ENCODE measurements at regions not wholly inside any gene's neighbourhood (a gene's known extent, or its start where the extent isn't known, plus 50 kb on each side); places are given as distances from the start of the nearest gene placed in this dataset.
A peak's percentile ranks its signal among the peaks of the same experiment; 100 is the strongest.

GRCh38 chr3:147613725-147614124 is 204.6 kb downstream of the ZIC1 start:
- ChIA-PET SMC1A (ENCODE audit: uncharacterized antibody, unreplicated experiment) (interaction anchor here (1.4 kb wide), 1 partner anchor 40 kb away, joined by 3 read pairs; no protein-coding TSS in a partner anchor), CTCF (interaction anchor here (1.5 kb wide), 1 partner anchor 493 kb away, joined by 3 read pairs; no protein-coding TSS in a partner anchor), RAD21 (ENCODE audit: unreplicated experiment) (no interaction called here), POLR2A (no interaction called here)
- no peaks in the 10 kb centered on the region for H3K36me3 ChIP-seq (ENCODE audit: control insufficient read depth in 2 of 2, insufficient read depth in 2 of 2, low read length in 1 of 2)
- DNase-seq (ENCODE audit: low read depth, low spot score), result no peak
- H3K27ac ChIP-seq (ENCODE audit: control insufficient read depth, insufficient read depth), result no peak overlapping the region
- H2AFZ ChIP-seq (ENCODE audit: control insufficient read depth, low read depth, low read length), result peak overlapping the region; percentile 44
- no peaks in the 10 kb centered on the region for H3K27me3 ChIP-seq (replicated peaks in 1 of 2; ENCODE audit: control insufficient read depth in 2 of 2, insufficient read depth in 2 of 2, low read length in 1 of 2)
- peak overlapping the region; percentile 74 for H3K4me2 ChIP-seq (ENCODE audit: control insufficient read depth, insufficient read depth)
- TF ChIP-seq WRNIP1 (IDR thresholded peaks at IDR 0.05; ENCODE audit: borderline replicate concordance, low read depth, low read length) (no peak), BCL11A (IDR thresholded peaks at IDR 0.05; ENCODE audit: low read depth, low read length) (no peak)
- TF ChIP-seq, protein P1, sequence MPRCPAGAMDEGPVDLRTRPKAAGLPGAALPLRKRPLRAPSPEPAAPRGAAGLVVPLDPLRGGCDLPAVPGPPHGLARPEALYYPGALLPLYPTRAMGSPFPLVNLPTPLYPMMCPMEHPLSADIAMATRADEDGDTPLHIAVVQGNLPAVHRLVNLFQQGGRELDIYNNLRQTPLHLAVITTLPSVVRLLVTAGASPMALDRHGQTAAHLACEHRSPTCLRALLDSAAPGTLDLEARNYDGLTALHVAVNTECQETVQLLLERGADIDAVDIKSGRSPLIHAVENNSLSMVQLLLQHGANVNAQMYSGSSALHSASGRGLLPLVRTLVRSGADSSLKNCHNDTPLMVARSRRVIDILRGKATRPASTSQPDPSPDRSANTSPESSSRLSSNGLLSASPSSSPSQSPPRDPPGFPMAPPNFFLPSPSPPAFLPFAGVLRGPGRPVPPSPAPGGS (IDR thresholded peaks at IDR 0.05; ENCODE audit: borderline replicate concordance, insufficient read depth, low read depth, low read length, poor library complexity, severe bottlenecking), result no peak
- BruUV-seq (replicated peaks), result no TSS peak
- no peaks in the 10 kb centered on the region for H4K20me1 ChIP-seq (ENCODE audit: control insufficient read depth, insufficient read depth)
- no peaks in the 10 kb centered on the region for H3K4me1 ChIP-seq (ENCODE audit: control insufficient read depth, insufficient read depth, low read length)
- no peak overlapping the region for H3K9ac ChIP-seq (ENCODE audit: control insufficient read depth, insufficient read depth, low read length)
- ATAC-seq, result peak; percentile 83
- H3K9me3 ChIP-seq (replicated peaks; ENCODE audit: control insufficient read depth, insufficient read depth, low read length), result no peaks in the 10 kb centered on the region
- H3K4me3 ChIP-seq, result no peak overlapping the region
- 3% methylated on average over 3 of the region's 3 CpGs for WGBS (ENCODE audit: insufficient coverage, insufficient replicate concordance, low lambda C conversion rate, missing lambda C conversion rate)
- no peak for FAIRE-seq
- intact Hi-C loops (cut with micrococcal nuclease; ENCODE audit: unreplicated experiment), result loop anchor here (10.0 kb wide), 2 partner anchors 229 to 461 kb away; no protein-coding TSS in a partner anchor
- in situ Hi-C loops (cut with MboI), result no loop called here
- H3K79me2 ChIP-seq (ENCODE audit: control insufficient read depth, insufficient read depth, low read length), result no peaks in the 10 kb centered on the region

- CTCF ChIA-PET, result interaction anchor here (1.5 to 2.1 kb wide), 2 partner anchors 10 to 494 kb away, joined by 3 to 8 read pairs; no protein-coding TSS in a partner anchor
- in situ Hi-C loops (cut with MboI), result no loop called here
- H3K27ac ChIP-seq (ENCODE audit: control insufficient read depth, insufficient read depth), result no peak overlapping the region
- H3K9me3 ChIP-seq (replicated peaks; ENCODE audit: control insufficient read depth, insufficient read depth, low read length), result no peaks in the 10 kb centered on the region
- 12% methylated on average over 3 of the region's 3 CpGs for WGBS (ENCODE audit: insufficient coverage, insufficient replicate concordance, low lambda C conversion rate, missing lambda C conversion rate)
- no peaks in the 10 kb centered on the region for H3K4me1 ChIP-seq (ENCODE audit: control insufficient read depth, insufficient read depth, low read length)
- H2AFZ ChIP-seq (ENCODE audit: control insufficient read depth, low read depth, low read length), result peak overlapping the region; percentile 65
- no peaks in the 10 kb centered on the region for H3K36me3 ChIP-seq (ENCODE audit: control insufficient read depth in 2 of 2, insufficient read depth in 2 of 2, low read length in 1 of 2)
- intact Hi-C loops (cut with micrococcal nuclease; ENCODE audit: unreplicated experiment), result loop anchor here (10.0 kb wide), 2 partner anchors 229 to 461 kb away; no protein-coding TSS in a partner anchor
- no peak overlapping the region for H3K9ac ChIP-seq (ENCODE audit: control insufficient read depth, insufficient read depth, low read length)
- DNase-seq (ENCODE audit: low read depth, low spot score), result no peak
- no TSS peak for BruUV-seq (replicated peaks)
- no peak for FAIRE-seq
- RAD21 ChIA-PET (ENCODE audit: unreplicated experiment), result no interaction called here
- ATAC-seq, result peak; percentile 54
- no peaks in the 10 kb centered on the region for H3K79me2 ChIP-seq (ENCODE audit: control insufficient read depth, insufficient read depth, low read length)
- H4K20me1 ChIP-seq (ENCODE audit: control insufficient read depth, insufficient read depth), result no peaks in the 10 kb centered on the region
- SMC1A ChIA-PET (ENCODE audit: uncharacterized antibody, unreplicated experiment), result interaction anchor here (1.4 to 1.6 kb wide), 2 partner anchors 39 to 57 kb away, joined by 3 to 5 read pairs; no protein-coding TSS in a partner anchor
- no peak overlapping the region for H3K4me3 ChIP-seq
- POLR2A ChIA-PET, result no interaction called here
- H3K27me3 ChIP-seq (replicated peaks in 1 of 2; ENCODE audit: control insufficient read depth in 2 of 2, insufficient read depth in 2 of 2, low read length in 1 of 2), result no peaks in the 10 kb centered on the region
- peak overlapping the region; percentile 33; the same call in 1 of the 2 replicates for H3K4me2 ChIP-seq (ENCODE audit: control insufficient read depth, insufficient read depth)
- TF ChIP-seq NRF1 (conservative IDR thresholded peaks at IDR 0.05; ENCODE audit: low read depth, low read length), result no peak
- TF ChIP-seq KAT2A (conservative IDR thresholded peaks at IDR 0.05; ENCODE audit: control insufficient read depth, low read depth, low read length), result no peak
- TF ChIP-seq, protein P2, sequence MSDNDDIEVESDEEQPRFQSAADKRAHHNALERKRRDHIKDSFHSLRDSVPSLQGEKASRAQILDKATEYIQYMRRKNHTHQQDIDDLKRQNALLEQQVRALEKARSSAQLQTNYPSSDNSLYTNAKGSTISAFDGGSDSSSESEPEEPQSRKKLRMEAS (IDR thresholded peaks at IDR 0.05; ENCODE audit: low read depth, low read length), result no peak
- no peak for TF ChIP-seq NFYA (IDR thresholded peaks at IDR 0.05; ENCODE audit: borderline replicate concordance, low read depth, low read length)
- TF ChIP-seq RAD21 (IDR thresholded peaks at IDR 0.05; ENCODE audit: insufficient read depth, low read depth, low read length), result no peak
- no peak for TF ChIP-seq PRDM15 (CRISPR knock-in tag; IDR thresholded peaks at IDR 0.05)
- no peak for TF ChIP-seq HCFC1 (IDR thresholded peaks at IDR 0.05; ENCODE audit: low read length)
- no peak for TF ChIP-seq ESRRA (IDR thresholded peaks at IDR 0.05; ENCODE audit: low read length)
- TF ChIP-seq CEBPB (IDR thresholded peaks at IDR 0.05; ENCODE audit: borderline replicate concordance in 1 of 2, low read depth in 2 of 2, low read length in 2 of 2), result no peak
- TF ChIP-seq POLR2A (IDR thresholded peaks at IDR 0.05; ENCODE audit: low read depth, low read length), result no peak
- TF ChIP-seq WRNIP1 (IDR thresholded peaks at IDR 0.05; ENCODE audit: borderline replicate concordance, low read depth, low read length), result no peak
Observed at GRCh38 chr3:147614210-147614609, 205.0 kb downstream of the ZIC1 start.
